Transverse colon (tissue), 3 donors: ENCODE measurements at regions not wholly inside any gene's neighbourhood (a gene's known extent, or its start where the extent isn't known, plus 50 kb on each side); places are given as distances from the start of the nearest gene placed in this dataset.

Experiments
- EP300 ChIP-seq: sonication (generic); formaldehyde crosslinking; IDR thresholded peaks from one replicate; pipeline ENCODE4 v1.6.1; 2017; ENCODE audit warnings: antibody characterized with exemption, low read depth
- TF ChIP-seq, protein P1 (sequence below), 5 experiments: fragments of 200-600 bp in 3 of 5; fragments of 450-650 bp in 2 of 5; sonication (generic) in 3 of 5; IDR thresholded peaks; 1 replicate in 2 of 5; 2 replicates in 3 of 5; pipeline ENCODE4 v1.5.1; 2016 to 2017; ENCODE audit warnings: antibody characterized with exemption in 5 of 5, inconsistent platforms in 3 of 5, mild to moderate bottlenecking in 2 of 5, moderate library complexity in 1 of 5

DNA sequence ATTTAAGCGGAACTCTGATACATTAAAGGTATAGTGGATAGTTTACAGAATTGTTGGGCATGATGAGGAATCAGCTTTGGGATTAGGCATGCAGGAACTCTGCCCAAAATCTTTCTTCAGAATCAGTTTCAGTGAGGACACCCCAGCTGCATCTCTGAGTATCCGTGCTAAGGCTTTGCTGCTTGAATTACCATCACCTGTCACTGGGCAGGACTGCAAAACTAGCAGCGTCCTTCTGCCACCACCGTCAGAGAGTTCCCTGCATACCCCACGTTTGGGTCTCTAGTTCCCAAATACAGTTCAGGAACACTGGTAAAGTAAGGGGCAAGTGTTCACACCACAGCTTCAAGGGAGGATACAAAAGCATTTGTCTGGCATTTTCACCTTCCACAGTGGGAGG is 164.6 kb upstream of the ARHGEF26 start:
- TF ChIP-seq, protein P1, sequence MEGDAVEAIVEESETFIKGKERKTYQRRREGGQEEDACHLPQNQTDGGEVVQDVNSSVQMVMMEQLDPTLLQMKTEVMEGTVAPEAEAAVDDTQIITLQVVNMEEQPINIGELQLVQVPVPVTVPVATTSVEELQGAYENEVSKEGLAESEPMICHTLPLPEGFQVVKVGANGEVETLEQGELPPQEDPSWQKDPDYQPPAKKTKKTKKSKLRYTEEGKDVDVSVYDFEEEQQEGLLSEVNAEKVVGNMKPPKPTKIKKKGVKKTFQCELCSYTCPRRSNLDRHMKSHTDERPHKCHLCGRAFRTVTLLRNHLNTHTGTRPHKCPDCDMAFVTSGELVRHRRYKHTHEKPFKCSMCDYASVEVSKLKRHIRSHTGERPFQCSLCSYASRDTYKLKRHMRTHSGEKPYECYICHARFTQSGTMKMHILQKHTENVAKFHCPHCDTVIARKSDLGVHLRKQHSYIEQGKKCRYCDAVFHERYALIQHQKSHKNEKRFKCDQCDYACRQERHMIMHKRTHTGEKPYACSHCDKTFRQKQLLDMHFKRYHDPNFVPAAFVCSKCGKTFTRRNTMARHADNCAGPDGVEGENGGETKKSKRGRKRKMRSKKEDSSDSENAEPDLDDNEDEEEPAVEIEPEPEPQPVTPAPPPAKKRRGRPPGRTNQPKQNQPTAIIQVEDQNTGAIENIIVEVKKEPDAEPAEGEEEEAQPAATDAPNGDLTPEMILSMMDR (IDR thresholded peaks at IDR 0.05): no peak
- TF ChIP-seq EP300: no peak
